ENCODE measurements at regions not wholly inside any gene's neighbourhood (a gene's known extent, or its start where the extent isn't known, plus 50 kb on each side); places are given as distances from the start of the nearest gene placed in this dataset.
"Not testable (repeated sequence)": the region's sequence is repeated elsewhere in the genome, so short reads cannot be mapped to it uniquely, and the experiment has no call there.

GRCh38 chr5:100096328-100096727, 438.8 kb upstream of the FAM174A start:
- POLR2A ChIA-PET; DNase-seq; H3K4me3 Mint-ChIP-seq; H3K9me3 Mint-ChIP-seq (ENCODE audit: insufficient read depth); H3K4me1 Mint-ChIP-seq (ENCODE audit: low read depth); H3K27ac Mint-ChIP-seq; ATAC-seq; H3K27me3 Mint-ChIP-seq (ENCODE audit: low read depth); CTCF ChIA-PET; H3K36me3 Mint-ChIP-seq (ENCODE audit: low read depth): not testable (repeated sequence)

- H3K36me3 Mint-ChIP-seq (ENCODE audit: low read depth); H3K4me3 Mint-ChIP-seq; H3K27me3 Mint-ChIP-seq (ENCODE audit: low read depth); DNase-seq; POLR2A ChIA-PET; CTCF ChIA-PET; H3K4me1 Mint-ChIP-seq (ENCODE audit: low read depth); H3K27ac Mint-ChIP-seq; H3K9me3 Mint-ChIP-seq (ENCODE audit: insufficient read depth); ATAC-seq: not testable (repeated sequence)
Observed at GRCh38 chr5:100080703-100081102, 454.5 kb upstream of the FAM174A start.

GRCh38 chr5:100079163-100079562, 456.0 kb upstream of the FAM174A start:
- H3K27me3 Mint-ChIP-seq (ENCODE audit: low read depth); H3K9me3 Mint-ChIP-seq (ENCODE audit: insufficient read depth); H3K4me3 Mint-ChIP-seq; H3K36me3 Mint-ChIP-seq (ENCODE audit: low read depth); H3K4me1 Mint-ChIP-seq (ENCODE audit: low read depth); DNase-seq; CTCF ChIA-PET; POLR2A ChIA-PET; H3K27ac Mint-ChIP-seq; ATAC-seq: not testable (repeated sequence)

GRCh38 chr5:100066020-100066419, 469.2 kb upstream of the FAM174A start:
- ATAC-seq; H3K27ac Mint-ChIP-seq; CTCF ChIA-PET; POLR2A ChIA-PET; H3K27me3 Mint-ChIP-seq (ENCODE audit: low read depth); H3K4me3 Mint-ChIP-seq; H3K9me3 Mint-ChIP-seq (ENCODE audit: insufficient read depth); DNase-seq; H3K36me3 Mint-ChIP-seq (ENCODE audit: low read depth); H3K4me1 Mint-ChIP-seq (ENCODE audit: low read depth): not testable (repeated sequence)

GRCh38 chr5:100043475-100043874, 491.7 kb upstream of the FAM174A start:
- no peak overlapping the region for H3K4me3 Mint-ChIP-seq
- no peaks in the 10 kb centered on the region for H3K4me1 Mint-ChIP-seq (ENCODE audit: low read depth)
- no peak for DNase-seq
- no peaks in the 10 kb centered on the region for H3K9me3 Mint-ChIP-seq (ENCODE audit: insufficient read depth)
- no peak for ATAC-seq
- no peak overlapping the region for H3K27ac Mint-ChIP-seq
- POLR2A ChIA-PET = no interaction called here
- H3K36me3 Mint-ChIP-seq (ENCODE audit: low read depth) = no peaks in the 10 kb centered on the region
- no peaks in the 10 kb centered on the region for H3K27me3 Mint-ChIP-seq (ENCODE audit: low read depth)
- CTCF ChIA-PET = no interaction called here

- no peak overlapping the region for H3K4me3 Mint-ChIP-seq
- ATAC-seq (no peak), DNase-seq (no peak)
- no peak overlapping the region for H3K27ac Mint-ChIP-seq
- ChIA-PET POLR2A (no interaction called here), CTCF (no interaction called here)
- H3K27me3 Mint-ChIP-seq (ENCODE audit: low read depth) = no peaks in the 10 kb centered on the region
- H3K9me3 Mint-ChIP-seq (ENCODE audit: insufficient read depth) = no peaks in the 10 kb centered on the region
- H3K36me3 Mint-ChIP-seq (ENCODE audit: low read depth) = no peaks in the 10 kb centered on the region
- H3K4me1 Mint-ChIP-seq (ENCODE audit: low read depth) = no peaks in the 10 kb centered on the region
Observed at GRCh38 chr5:100026606-100027005, 508.6 kb upstream of the FAM174A start.

GRCh38 chr5:100023536-100023935, 511.6 kb upstream of the FAM174A start:
- no peak for ATAC-seq
- POLR2A ChIA-PET = no interaction called here
- Mint-ChIP-seq H3K27ac (no peak overlapping the region), H3K4me3 (no peak overlapping the region), H3K9me3 (ENCODE audit: insufficient read depth) (no peaks in the 10 kb centered on the region), H3K4me1 (ENCODE audit: low read depth) (no peaks in the 10 kb centered on the region), H3K27me3 (ENCODE audit: low read depth) (no peaks in the 10 kb centered on the region), H3K36me3 (ENCODE audit: low read depth) (no peaks in the 10 kb centered on the region)
- no peak for DNase-seq
- CTCF ChIA-PET = no interaction called here

GRCh38 chr5:100017520-100018262, 517.5 kb upstream of the FAM174A start:
- DNase-seq (no peak), ATAC-seq (no peak)
- H3K4me3 Mint-ChIP-seq = no peak overlapping the region
- peaks cover 8% of the 10 kb centered on the region for H3K9me3 Mint-ChIP-seq (ENCODE audit: insufficient read depth)
- ChIA-PET CTCF (no interaction called here), POLR2A (no interaction called here)
- no peak overlapping the region for H3K27ac Mint-ChIP-seq
- H3K27me3 Mint-ChIP-seq (ENCODE audit: low read depth) = no peaks in the 10 kb centered on the region
- H3K4me1 Mint-ChIP-seq (ENCODE audit: low read depth) = no peaks in the 10 kb centered on the region
- H3K36me3 Mint-ChIP-seq (ENCODE audit: low read depth) = no peaks in the 10 kb centered on the region

GRCh38 chr5:100013305-100013704, 521.9 kb upstream of the FAM174A start:
- H3K4me1 Mint-ChIP-seq (ENCODE audit: low read depth); H3K9me3 Mint-ChIP-seq (ENCODE audit: insufficient read depth); DNase-seq; CTCF ChIA-PET; POLR2A ChIA-PET; H3K4me3 Mint-ChIP-seq; ATAC-seq; H3K27me3 Mint-ChIP-seq (ENCODE audit: low read depth); H3K36me3 Mint-ChIP-seq (ENCODE audit: low read depth); H3K27ac Mint-ChIP-seq: not testable (repeated sequence)

GRCh38 chr5:100011160-100011559, 524.0 kb upstream of the FAM174A start:
- H3K4me1 Mint-ChIP-seq (ENCODE audit: low read depth); POLR2A ChIA-PET; H3K36me3 Mint-ChIP-seq (ENCODE audit: low read depth); DNase-seq; ATAC-seq; H3K9me3 Mint-ChIP-seq (ENCODE audit: insufficient read depth); H3K4me3 Mint-ChIP-seq; H3K27me3 Mint-ChIP-seq (ENCODE audit: low read depth); H3K27ac Mint-ChIP-seq; CTCF ChIA-PET: not testable (repeated sequence)

- Mint-ChIP-seq H3K27ac (no peak overlapping the region), H3K27me3 (ENCODE audit: low read depth) (no peaks in the 10 kb centered on the region), H3K9me3 (ENCODE audit: insufficient read depth) (no peaks in the 10 kb centered on the region), H3K4me1 (ENCODE audit: low read depth) (no peaks in the 10 kb centered on the region), H3K4me3 (no peak overlapping the region), H3K36me3 (ENCODE audit: low read depth) (no peaks in the 10 kb centered on the region)
- CTCF ChIA-PET = no interaction called here
- DNase-seq = no peak
- ATAC-seq = no peak
- POLR2A ChIA-PET = no interaction called here
Observed at GRCh38 chr5:100004969-100005368, 530.2 kb upstream of the FAM174A start.

GRCh38 chr5:99998319-99998718, 536.9 kb upstream of the FAM174A start:
- no peak overlapping the region for H3K4me3 Mint-ChIP-seq
- H3K9me3 Mint-ChIP-seq (ENCODE audit: insufficient read depth) = no peaks in the 10 kb centered on the region
- DNase-seq (no peak), ATAC-seq (no peak)
- no peaks in the 10 kb centered on the region for H3K4me1 Mint-ChIP-seq (ENCODE audit: low read depth)
- no peaks in the 10 kb centered on the region for H3K36me3 Mint-ChIP-seq (ENCODE audit: low read depth)
- no peaks in the 10 kb centered on the region for H3K27me3 Mint-ChIP-seq (ENCODE audit: low read depth)
- no peak overlapping the region for H3K27ac Mint-ChIP-seq
- POLR2A ChIA-PET = no interaction called here
- CTCF ChIA-PET = no interaction called here

GRCh38 chr5:99995407-99995806, 539.8 kb upstream of the FAM174A start:
- Mint-ChIP-seq H3K27ac (no peak overlapping the region), H3K27me3 (ENCODE audit: low read depth) (no peaks in the 10 kb centered on the region), H3K9me3 (ENCODE audit: insufficient read depth) (no peaks in the 10 kb centered on the region), H3K4me3 (no peak overlapping the region), H3K4me1 (ENCODE audit: low read depth) (no peaks in the 10 kb centered on the region), H3K36me3 (ENCODE audit: low read depth) (no peaks in the 10 kb centered on the region)
- ATAC-seq (no peak), DNase-seq (no peak)
- CTCF ChIA-PET = no interaction called here
- POLR2A ChIA-PET = no interaction called here

Measured in activated CD8-positive, alpha-beta T cell treated with anti-CD3 and anti-CD28 coated beads, Interleukin-2, amount 10 ng/mL, durations not matched to agents 7 days and 5 days (primary cell).